Astrocyte of the cerebellum (primary cell): ENCODE measurements at regions not wholly inside any gene's neighbourhood (a gene's known extent, or its start where the extent isn't known, plus 50 kb on each side); places are given as distances from the start of the nearest gene placed in this dataset.

Source experiments
- DNase-seq: peaks from one replicate; pipeline ENCODE4 v3.0.0-alpha.2; 2011; ENCODE audit warnings: low read depth
- H3K4me3 ChIP-seq: 2 replicates; pipeline ENCODE4 v1.5.1; 2011; ENCODE audit warnings: mild to moderate bottlenecking, low read depth, low read length, moderate library complexity
- CTCF ChIP-seq: IDR thresholded peaks from 2 replicates; pipeline ENCODE4 v1.5.1; 2012; ENCODE audit warnings: low read length, low read depth, moderate library complexity, mild to moderate bottlenecking; ENCODE audit errors: missing control alignments
- in situ Hi-C: cut with HindIII; loops from 2 replicates; pipeline ENCODE4 v1.10.0; 2017; ENCODE audit warnings: low sequenced_read_pairs

- TF ChIP-seq CTCF: no peak
- DNase-seq: no peak
- no peak overlapping the region for H3K4me3 ChIP-seq
- in situ Hi-C loops: no loop called here
Measured at GRCh38 chr17:34169496-34169895, 85.6 kb upstream of the CCL2 start.

- peak; percentile 27 for DNase-seq
- in situ Hi-C loops: loop anchor here (5.0 kb wide), 1 partner anchor 36 kb away; no protein-coding TSS in a partner anchor
- no peak overlapping the region for H3K4me3 ChIP-seq
- TF ChIP-seq CTCF: peak; percentile 92
Measured at GRCh38 chr17:34171245-34171818, 83.8 kb upstream of the CCL2 start.

GRCh38 chr17:34172390-34172918 lies 82.6 kb upstream of the CCL2 start:
- TF ChIP-seq CTCF: no peak
- H3K4me3 ChIP-seq: no peak overlapping the region
- no peak for DNase-seq
- in situ Hi-C loops: loop anchor here (5.0 kb wide), 1 partner anchor 35 kb away; no protein-coding TSS in a partner anchor

- in situ Hi-C loops: loop anchor here (5.0 kb wide), 1 partner anchor 34 kb away; no protein-coding TSS in a partner anchor
- no peak overlapping the region for H3K4me3 ChIP-seq
- TF ChIP-seq CTCF: no peak
- DNase-seq: no peak
Measured at GRCh38 chr17:34173241-34173640, 81.8 kb upstream of the CCL2 start.

- TF ChIP-seq CTCF: no peak
- in situ Hi-C loops: loop anchor here (5.0 kb wide), 1 partner anchor 33 kb away; no protein-coding TSS in a partner anchor
- DNase-seq: no peak
- H3K4me3 ChIP-seq: no peak overlapping the region
Measured at GRCh38 chr17:34174496-34174895, 80.6 kb upstream of the CCL2 start.

- DNase-seq: no peak
- no peak overlapping the region for H3K4me3 ChIP-seq
- in situ Hi-C loops: loop anchor here (25.0 kb wide), 1 partner anchor 186 kb away; the partner anchor contains the start of genes CCL1 and CCL13
- no peak for TF ChIP-seq CTCF
Measured at GRCh38 chr17:34176440-34176839, 78.6 kb upstream of the CCL2 start.
